Upper lobe of left lung (tissue), 6 donors: ENCODE measurements at regions not wholly inside any gene's neighbourhood (a gene's known extent, or its start where the extent isn't known, plus 50 kb on each side); places are given as distances from the start of the nearest gene placed in this dataset.

Experiments
- ATAC-seq, 2 donors: fragments of 200-7000 bp; cut with Tn5 transposase; one replicate each; pipeline ENCODE4 v1.9.1; 2022; ENCODE audit warnings: mild to moderate bottlenecking in 2 of 2, moderate library complexity in 2 of 2; ENCODE audit not compliant: low FRiP score in 2 of 2
- DNase-seq, 2 donors: peaks; one replicate each; pipeline ENCODE4 v3.0.0-alpha.2; 2019 to 2020
- H3K27ac ChIP-seq, 4 donors: fragments of 200-600 bp; sonication (generic); one replicate each; pipeline ENCODE4 v1.5.1; 2016 to 2019
- H3K27me3 ChIP-seq, 4 donors: fragments of 200-600 bp; sonication (generic); one replicate each; pipeline ENCODE4 v1.5.1; 2017 to 2019
- H3K36me3 ChIP-seq, 4 donors: fragments of 200-600 bp; sonication (generic); one replicate each; pipeline ENCODE4 v1.5.1; 2016 to 2019
- H3K4me1 ChIP-seq, 4 donors: fragments of 200-600 bp; sonication (generic); one replicate each; pipeline ENCODE4 v1.5.1; 2018 to 2019
- H3K4me3 ChIP-seq, 4 donors: fragments of 200-600 bp; sonication (generic); one replicate each; pipeline ENCODE4 v1.5.1; 2017 to 2019; ENCODE audit warnings: mild to moderate bottlenecking in 2 of 4, moderate library complexity in 1 of 4
- H3K9me3 ChIP-seq, 4 donors: fragments of 200-600 bp; sonication (generic); one replicate each; pipeline ENCODE4 v1.5.1; 2018 to 2019
- EP300 ChIP-seq, 4 donors: sonication (generic); formaldehyde crosslinking; IDR thresholded peaks; one replicate each; pipeline ENCODE4 v1.5.1; 2017; ENCODE audit warnings: antibody characterized with exemption in 4 of 4, control low read depth in 2 of 4
- POLR2A ChIP-seq, 4 donors: fragments of 450-650 bp; IDR thresholded peaks; one replicate each; pipeline ENCODE4 v1.5.1; 2016 to 2017; ENCODE audit warnings: antibody characterized with exemption in 4 of 4, mild to moderate bottlenecking in 2 of 4
- POLR2AphosphoS5 ChIP-seq, 2 donors: sonication (generic); formaldehyde crosslinking; IDR thresholded peaks; one replicate each; pipeline ENCODE4 v1.5.1; 2017; ENCODE audit warnings: antibody characterized with exemption in 2 of 2
- WGBS, 2 donors: methylation state at CpG; one replicate each; pipeline ENCODE4 v1.1.5; 2017 to 2018; 5-methylcytosine and 5-hydroxymethylcytosine counted together
- TF ChIP-seq, protein P1 (sequence below), 6 experiments: fragments of 450-650 bp in 4 of 6; fragments of 200-600 bp in 2 of 6; sonication (generic) in 2 of 6; IDR thresholded peaks; one replicate each; pipeline ENCODE4 v1.5.1; 2016 to 2019; ENCODE audit warnings: antibody characterized with exemption in 6 of 6
- donor health status: DM: no; HTN: no; CAD: no; lungs with moderate emphysema.
- donor health status: DM: no; HTN: yes; CAD: no; lungs with severe emphysema.

DNA sequence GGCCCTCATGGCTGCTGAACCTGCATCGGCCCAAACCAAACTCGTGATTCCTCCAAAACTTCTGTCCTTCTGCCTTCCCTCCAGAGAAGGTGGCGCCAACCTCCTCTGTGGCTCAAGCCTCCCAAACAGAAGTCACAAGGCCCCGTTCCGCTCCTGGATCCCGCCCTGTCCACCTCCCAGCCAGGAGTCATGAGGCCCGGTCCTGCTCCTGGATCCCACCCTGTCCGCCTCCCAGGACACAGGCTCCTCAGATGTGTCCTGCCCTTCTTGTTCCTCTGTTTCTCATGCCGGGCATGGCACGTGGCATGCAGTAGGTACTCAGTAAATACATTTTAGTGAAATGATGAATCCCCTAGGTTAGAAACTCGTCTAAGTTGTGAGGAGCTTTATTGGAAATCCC, 94.2 kb upstream of the SFSWAP start:
- no peaks in the 10 kb centered on the region for H3K9me3 ChIP-seq
- H3K4me3 ChIP-seq = no peak overlapping the region
- H3K36me3 ChIP-seq = no peaks in the 10 kb centered on the region
- no peaks in the 10 kb centered on the region for H3K4me1 ChIP-seq
- WGBS, 2 donors = 83 to 85% methylated on average over 10 of the region's 11 CpGs
- H3K27me3 ChIP-seq = no peaks in the 10 kb centered on the region
- DNase-seq (no peak), ATAC-seq (no peak)
- no peak for TF ChIP-seq EP300 (IDR thresholded peaks at IDR 0.05)
- no peak for TF ChIP-seq POLR2A (IDR thresholded peaks at IDR 0.05)
- TF ChIP-seq, protein P1, sequence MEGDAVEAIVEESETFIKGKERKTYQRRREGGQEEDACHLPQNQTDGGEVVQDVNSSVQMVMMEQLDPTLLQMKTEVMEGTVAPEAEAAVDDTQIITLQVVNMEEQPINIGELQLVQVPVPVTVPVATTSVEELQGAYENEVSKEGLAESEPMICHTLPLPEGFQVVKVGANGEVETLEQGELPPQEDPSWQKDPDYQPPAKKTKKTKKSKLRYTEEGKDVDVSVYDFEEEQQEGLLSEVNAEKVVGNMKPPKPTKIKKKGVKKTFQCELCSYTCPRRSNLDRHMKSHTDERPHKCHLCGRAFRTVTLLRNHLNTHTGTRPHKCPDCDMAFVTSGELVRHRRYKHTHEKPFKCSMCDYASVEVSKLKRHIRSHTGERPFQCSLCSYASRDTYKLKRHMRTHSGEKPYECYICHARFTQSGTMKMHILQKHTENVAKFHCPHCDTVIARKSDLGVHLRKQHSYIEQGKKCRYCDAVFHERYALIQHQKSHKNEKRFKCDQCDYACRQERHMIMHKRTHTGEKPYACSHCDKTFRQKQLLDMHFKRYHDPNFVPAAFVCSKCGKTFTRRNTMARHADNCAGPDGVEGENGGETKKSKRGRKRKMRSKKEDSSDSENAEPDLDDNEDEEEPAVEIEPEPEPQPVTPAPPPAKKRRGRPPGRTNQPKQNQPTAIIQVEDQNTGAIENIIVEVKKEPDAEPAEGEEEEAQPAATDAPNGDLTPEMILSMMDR (IDR thresholded peaks at IDR 0.05) = no peak
- TF ChIP-seq POLR2AphosphoS5 (IDR thresholded peaks at IDR 0.05) = no peak
- H3K27ac ChIP-seq = no peak overlapping the region

DNA sequence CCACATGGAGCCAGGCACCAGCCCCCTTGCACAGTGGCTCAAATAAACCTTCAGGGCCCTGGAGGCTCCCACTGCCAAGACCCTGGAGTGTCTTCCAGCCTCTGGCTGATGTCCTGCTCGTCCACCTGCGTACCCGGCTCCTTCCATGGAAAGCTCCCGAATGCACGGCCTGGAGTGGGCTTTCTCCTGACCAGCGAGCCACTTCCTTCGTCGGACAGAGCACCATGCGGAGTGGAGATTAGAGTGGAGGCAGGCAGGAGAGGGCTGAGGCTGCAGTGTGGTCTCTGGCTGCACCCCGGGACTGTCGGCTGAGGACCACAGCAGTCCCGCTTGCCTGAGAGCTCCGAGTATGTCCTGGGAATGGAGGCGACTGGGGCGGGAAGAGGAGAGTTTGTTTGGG, 93.7 kb upstream of the SFSWAP start:
- no peaks in the 10 kb centered on the region for H3K27me3 ChIP-seq

DNA sequence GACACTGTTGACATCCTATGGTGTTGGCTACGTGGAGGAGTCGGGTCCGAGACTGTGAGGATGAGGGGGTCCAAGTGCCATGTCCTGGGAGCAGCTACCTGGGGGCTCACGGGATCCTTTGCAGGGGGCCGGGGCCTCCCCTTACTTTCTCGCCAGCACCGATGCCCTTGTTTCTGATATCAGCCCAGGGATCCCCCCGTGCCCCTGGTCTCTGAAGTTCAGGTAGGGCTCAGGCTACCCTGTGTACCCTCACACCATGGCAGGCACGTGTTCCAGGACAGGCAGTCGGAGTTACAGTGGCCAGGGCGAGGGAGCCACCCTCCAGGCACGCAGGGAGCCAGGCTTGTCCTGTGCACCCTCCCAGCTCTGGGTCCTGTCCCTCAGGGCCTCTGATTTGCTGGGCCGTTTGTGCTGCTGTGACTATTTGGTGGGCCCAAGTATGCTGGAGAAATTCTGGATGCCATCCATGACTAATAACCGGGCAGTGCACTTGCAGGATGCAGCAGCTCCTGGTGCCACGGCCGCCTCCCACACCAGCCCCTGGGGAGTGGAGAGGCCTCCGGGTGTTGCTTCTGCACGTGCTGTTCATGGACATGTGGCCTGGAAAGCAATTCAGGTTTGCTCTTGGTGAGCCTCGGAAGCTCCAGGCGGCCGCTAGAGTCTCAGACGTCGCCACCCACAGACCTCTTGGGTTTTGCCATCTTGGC, 93.1 kb upstream of the SFSWAP start:
- 72 to 82% methylated on average over 14 to 21 of the region's 23 CpGs for WGBS, 2 donors
- no peaks in the 10 kb centered on the region for H3K27me3 ChIP-seq
- H3K4me3 ChIP-seq = no peak overlapping the region
- ATAC-seq (no peak), DNase-seq (no peak)
- no peak overlapping the region for H3K27ac ChIP-seq
- no peaks in the 10 kb centered on the region for H3K9me3 ChIP-seq
- no peak for TF ChIP-seq POLR2A (IDR thresholded peaks at IDR 0.05)
- H3K4me1 ChIP-seq = peaks cover 0 to 3% (median 0%) of the 10 kb centered on the region in 4 donors
- H3K36me3 ChIP-seq = no peaks in the 10 kb centered on the region

More for the DNA sequence above, 93.7 kb upstream of the SFSWAP start:
- WGBS, 2 donors = 87 to 93% methylated on average over 15 of the region's 15 CpGs
- Histone ChIP-seq H3K27ac (no peak overlapping the region), H3K4me3 (no peak overlapping the region), H3K4me1 (no peaks in the 10 kb centered on the region), H3K9me3 (no peaks in the 10 kb centered on the region), H3K36me3 (no peaks in the 10 kb centered on the region)
- ATAC-seq (no peak), DNase-seq (no peak)
- TF ChIP-seq, protein P1 (IDR thresholded peaks at IDR 0.05) = no peak
- TF ChIP-seq POLR2AphosphoS5 (IDR thresholded peaks at IDR 0.05) = no peak
- no peak for TF ChIP-seq POLR2A (IDR thresholded peaks at IDR 0.05)
- no peak for TF ChIP-seq EP300 (IDR thresholded peaks at IDR 0.05)

DNA sequence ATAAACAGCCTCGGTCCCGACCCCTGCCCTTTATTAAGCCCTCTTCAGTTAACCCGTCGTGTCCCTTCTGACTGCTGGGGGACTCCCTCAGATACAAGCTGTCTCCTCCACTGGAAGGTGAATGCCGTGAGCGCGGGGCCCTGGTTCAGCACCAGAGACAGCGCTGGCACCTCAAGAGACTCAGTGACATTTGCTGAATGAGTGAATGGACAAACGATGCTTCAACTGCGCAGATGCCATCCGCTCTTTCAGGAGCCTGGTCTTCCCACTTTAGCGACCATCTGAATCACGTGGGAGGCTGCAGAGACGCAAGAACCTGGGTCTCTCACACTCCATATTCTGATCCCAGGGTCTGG, 92.6 kb upstream of the SFSWAP start:
- H3K36me3 ChIP-seq = no peaks in the 10 kb centered on the region
- ATAC-seq = no peak

DNA sequence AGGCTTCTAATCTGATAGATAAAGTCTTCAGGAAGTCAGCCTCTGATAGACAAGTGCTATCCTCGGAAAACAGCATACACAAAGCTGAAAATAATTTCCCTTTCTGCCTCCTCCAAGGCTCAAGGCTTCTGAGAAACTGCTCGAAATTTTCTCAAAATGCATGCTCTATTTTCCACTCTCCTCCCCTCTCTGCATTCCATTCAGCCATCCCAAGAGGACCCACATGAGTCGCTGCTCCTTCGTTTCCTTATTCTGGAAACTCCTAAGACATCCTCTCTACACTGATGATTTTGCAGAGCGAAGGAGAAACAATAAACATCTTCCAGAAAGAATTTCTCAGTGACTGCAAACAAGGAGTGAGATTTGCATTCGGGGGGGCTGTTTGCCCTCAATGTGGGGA, 92.2 kb upstream of the SFSWAP start:
- TF ChIP-seq, protein P1 (IDR thresholded peaks at IDR 0.05) = no peak
- no peak for TF ChIP-seq POLR2A (IDR thresholded peaks at IDR 0.05)
- no peak for TF ChIP-seq POLR2AphosphoS5 (IDR thresholded peaks at IDR 0.05)
- TF ChIP-seq EP300 (IDR thresholded peaks at IDR 0.05) = no peak
- no peaks in the 10 kb centered on the region for H3K27me3 ChIP-seq
- no peak for ATAC-seq
- no peak overlapping the region for H3K27ac ChIP-seq
- 61 to 66% methylated on average over 6 of the region's 6 CpGs for WGBS, 2 donors
- no peak for DNase-seq
- H3K4me1 ChIP-seq = peaks cover 0 to 3% (median 0%) of the 10 kb centered on the region in 4 donors
- H3K9me3 ChIP-seq = no peaks in the 10 kb centered on the region
- H3K4me3 ChIP-seq = no peak overlapping the region
- H3K36me3 ChIP-seq = no peaks in the 10 kb centered on the region

More for the DNA sequence above, 92.6 kb upstream of the SFSWAP start:
- Histone ChIP-seq H3K4me1 (peaks cover 0 to 3% (median 0%) of the 10 kb centered on the region in 4 donors), H3K4me3 (no peak overlapping the region), H3K27me3 (no peaks in the 10 kb centered on the region), H3K9me3 (no peaks in the 10 kb centered on the region), H3K27ac (no peak overlapping the region)
- DNase-seq = no peak
- 20 to 23% methylated on average over 4 to 14 of the region's 14 CpGs for WGBS, 2 donors
- TF ChIP-seq, protein P1 (IDR thresholded peaks at IDR 0.05) = no peak
- TF ChIP-seq POLR2AphosphoS5 (IDR thresholded peaks at IDR 0.05) (no peak), POLR2A (IDR thresholded peaks at IDR 0.05) (no peak), EP300 (IDR thresholded peaks at IDR 0.05) (no peak)
